HG03342 (cell line): ENCODE measurements at regions not wholly inside any gene's neighbourhood (a gene's known extent, or its start where the extent isn't known, plus 50 kb on each side); places are given as distances from the start of the nearest gene placed in this dataset.

Experiments
- ATAC-seq: cut with Tn5 transposase; IDR thresholded peaks from one replicate; pipeline ENCODE4 v1.9.1; 2021; ENCODE audit warnings: mild to moderate bottlenecking, moderate library complexity; ENCODE audit not compliant: unreplicated experiment

DNA sequence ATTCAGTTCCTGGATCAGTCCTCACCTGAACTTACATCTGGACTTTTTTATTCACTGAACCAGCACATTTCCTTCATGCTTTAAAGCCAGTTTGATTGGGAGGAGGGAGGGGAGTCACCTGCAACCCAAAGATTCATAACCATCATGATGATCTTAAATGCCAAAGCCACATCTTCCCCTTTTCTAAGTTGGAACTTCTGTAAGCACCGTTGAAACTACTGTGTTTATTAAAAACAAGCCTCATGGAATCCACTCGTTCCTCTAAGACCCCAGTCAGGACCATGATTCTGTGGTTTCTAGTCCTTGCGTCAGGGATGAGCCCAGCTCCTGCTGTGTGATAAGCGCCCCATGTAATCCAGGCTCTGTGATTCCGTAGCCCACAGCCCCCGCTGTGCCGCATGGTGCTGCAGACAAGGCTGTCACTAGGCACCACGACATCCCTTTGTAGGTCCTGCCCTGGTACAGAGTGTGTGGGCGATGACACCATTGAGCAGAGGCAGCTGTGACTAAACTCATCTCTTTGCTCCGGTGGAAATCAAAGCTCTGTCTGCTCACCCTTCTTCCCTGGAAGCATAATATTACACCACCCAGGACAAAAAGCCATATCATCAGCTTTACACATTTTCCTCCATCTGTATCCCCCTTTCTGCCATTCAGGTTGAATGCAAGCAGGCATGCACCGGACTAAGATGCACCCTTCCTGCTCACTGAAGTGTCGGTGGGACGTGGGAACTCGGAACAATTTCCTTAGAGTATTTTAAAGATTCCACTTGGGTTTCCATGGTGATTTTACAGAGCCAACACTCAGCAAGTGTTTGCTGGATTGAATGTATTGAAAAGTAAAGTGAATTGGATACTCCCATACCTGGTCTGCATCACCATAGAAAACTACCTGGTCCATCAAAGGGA is 132.0 kb upstream of the FSTL4 start:
- no peak for ATAC-seq

DNA sequence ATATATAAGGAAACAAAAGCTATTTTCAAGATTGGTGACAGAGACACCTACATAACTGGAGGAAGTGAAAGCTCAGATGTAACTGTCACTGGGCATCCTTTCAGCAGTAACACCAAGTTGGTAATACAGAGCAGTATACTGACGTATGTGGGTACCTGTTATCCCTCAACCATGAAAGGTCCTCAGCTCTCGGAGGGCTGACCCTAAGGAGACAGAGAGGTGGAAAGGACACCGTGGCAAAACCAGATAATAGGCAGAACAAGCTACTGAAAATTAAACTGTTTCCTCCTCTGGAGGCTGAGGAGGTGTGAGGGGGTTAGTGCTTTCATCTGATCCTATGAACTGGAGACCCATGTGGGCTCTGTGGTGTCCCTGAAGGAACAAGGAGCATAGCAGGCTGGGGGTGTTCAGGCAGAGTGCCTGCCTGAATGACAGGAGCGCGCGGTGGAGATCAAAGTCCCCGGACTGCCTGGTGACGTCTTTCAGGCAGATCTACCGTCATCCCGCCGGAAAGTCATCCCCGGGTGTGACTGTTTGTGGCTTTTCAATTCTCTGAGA is 130.2 kb upstream of the FSTL4 start:
- ATAC-seq: no peak

DNA sequence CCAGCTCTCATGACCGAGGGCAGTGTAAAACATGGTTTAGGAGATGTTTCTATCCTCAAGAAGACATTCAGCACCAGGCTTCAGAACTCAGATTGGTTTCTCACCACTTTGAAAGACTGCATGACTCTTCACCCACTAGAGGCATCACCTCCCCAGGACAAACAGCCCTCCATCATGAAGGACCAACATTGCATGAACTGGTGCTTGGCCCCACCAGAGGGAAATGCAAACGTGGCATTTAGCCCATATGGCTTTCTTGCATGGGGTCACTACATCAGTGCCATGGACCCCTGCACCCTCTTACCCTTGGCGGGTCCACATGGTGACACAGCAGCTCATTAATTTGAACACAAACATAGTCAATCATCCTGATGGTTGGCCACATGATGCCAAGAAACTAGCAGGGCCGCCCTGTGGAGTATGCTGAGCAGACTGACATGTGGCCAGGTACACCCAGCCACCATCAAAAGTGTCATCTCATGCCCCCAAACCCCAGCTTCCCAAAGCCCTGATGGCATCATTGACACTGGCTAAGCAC is 129.5 kb upstream of the FSTL4 start:
- no peak for ATAC-seq

DNA sequence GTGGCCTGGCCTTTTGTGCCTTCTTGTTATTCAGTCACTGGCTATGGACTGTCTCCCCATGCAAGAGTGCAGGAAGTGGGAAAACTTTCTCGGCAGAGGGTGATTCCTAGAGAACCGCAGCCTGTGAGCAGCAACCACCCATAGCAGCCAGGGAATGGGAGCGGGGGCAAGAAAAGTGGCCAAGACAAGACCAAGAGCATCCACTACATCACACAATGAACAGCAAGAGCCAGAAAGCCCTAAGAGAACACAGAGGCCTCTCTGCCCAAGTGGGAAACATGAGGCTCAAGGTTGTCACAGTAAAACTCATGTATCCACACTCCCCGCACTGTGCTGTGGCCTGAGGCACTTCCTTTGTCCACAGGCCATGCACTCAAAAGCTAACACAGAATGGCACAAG is 129.1 kb upstream of the FSTL4 start:
- ATAC-seq: no peak

DNA sequence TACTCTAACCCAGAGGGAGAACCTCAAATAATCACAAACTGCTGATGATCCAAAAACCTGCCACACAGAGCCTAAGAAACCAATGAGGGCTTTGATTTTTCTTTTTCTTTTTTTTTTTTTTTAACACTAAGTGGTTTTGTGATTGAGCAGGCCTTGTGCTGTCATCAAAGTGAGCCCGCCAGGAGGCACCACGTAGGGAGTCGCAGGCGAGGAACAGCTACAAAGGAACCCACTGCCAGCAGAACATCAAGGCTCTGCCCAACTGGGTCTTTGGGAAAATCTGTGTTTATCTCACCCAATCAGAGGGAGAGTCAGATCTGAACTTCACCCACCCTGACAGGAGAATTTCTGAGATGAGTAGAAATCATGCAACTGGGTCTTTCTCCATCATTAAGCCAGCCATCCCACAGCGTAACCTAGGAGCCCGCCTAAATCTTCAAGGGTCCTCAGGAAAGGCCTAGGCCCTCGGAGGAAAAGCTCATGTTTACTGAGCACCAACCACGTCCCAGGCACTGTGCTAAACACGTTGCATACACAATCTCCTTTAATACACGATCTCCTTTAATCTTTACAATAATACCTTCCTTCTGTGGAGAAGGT is 126.9 kb upstream of the FSTL4 start:
- no peak for ATAC-seq

DNA sequence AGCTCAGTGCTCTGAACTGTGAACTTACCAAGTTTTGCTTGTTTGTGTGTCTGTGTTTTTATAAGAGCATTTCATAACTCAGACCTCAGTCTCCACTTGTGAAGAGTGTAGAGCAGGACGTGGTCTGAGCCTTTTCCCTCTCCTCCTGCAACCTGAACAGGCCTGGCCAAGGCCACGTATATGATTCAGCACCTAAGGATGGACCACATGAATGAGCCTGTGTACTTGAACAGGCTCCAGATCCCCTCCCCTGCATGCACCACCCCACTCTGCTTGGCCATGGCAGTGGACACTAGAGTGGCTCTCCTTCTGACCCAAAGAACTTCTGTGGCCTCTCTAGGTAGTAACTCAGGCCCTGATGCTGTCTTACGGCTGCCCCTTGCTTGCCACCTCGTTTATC is 125.9 kb upstream of the FSTL4 start:
- no peak for ATAC-seq

DNA sequence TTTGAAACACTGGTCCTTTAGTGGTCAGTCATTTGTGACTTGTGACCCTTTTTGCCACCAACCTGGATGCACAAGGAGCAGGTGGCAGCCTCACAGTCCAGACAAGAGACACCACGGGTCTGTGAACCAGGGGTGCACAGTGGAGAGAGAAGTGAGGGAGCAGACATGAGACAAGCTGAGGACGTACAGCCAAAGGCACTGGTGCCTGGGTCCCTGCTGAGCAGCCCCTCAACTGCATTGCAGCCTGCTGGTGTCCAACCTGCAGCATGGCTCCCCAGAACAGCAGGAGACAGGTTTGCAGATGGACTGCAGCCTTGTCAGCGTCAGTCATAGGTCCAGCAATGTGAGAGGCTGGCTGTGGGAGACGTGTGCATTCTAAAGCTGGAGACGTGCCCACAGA is 124.2 kb upstream of the FSTL4 start:
- no peak for ATAC-seq

DNA sequence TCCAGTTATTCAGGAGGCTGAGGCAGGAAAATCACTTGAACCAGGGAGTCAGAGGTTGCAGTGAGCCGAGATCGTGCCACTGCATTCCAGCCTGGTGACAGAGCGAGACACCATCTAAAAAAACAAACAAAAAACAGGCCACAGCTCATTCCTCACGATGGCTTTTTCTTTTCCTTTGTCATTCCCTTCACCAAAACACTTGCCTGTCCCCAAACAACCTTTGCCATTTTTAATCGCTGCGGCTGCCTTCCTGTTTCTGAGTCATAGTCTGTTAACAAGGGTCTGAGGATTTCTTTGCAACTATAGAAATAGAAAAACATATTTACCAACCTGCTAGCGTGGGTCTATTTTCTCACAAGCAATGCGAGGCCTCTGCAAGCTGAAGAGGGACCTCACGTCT is 123.0 kb upstream of the FSTL4 start:
- no peak for ATAC-seq

DNA sequence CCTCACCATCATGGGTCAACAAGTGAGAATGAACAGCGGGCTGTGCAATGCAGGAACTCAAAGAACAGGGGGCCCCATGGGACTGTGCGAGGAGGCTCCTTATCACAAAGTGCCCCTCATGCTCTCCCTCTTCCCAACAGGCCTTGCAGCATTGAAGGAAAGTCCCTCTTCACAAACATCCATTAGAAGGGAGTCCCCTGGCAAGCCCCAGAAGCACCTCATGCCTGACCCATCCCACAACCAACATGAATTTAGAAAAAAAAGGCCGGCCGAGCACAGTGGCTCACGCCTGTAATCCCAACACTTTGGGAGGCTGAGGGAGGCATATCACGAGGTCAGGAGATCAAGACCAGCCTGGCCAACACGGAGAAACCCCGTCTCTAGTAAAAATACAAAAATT is 122.6 kb upstream of the FSTL4 start:
- no peak for ATAC-seq

DNA sequence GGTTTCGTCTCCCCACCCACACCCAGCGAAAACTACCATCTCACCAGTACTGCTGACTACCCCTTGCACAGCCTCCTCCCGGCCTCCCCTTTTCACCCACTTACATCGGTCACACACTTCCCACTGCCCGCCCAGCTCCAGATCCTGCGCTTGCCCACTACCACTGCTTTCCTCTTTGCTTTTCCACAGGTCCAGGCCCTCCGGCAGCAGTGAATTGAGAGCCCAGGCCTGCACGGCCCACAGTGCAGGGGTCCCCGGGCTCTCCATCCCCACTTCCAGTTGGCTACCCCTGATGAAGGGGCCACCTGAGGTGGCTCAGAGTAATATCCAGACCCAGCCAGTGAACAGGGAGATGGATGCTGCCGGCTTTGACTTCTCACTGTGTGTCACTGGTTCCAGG is 120.2 kb upstream of the FSTL4 start:
- ATAC-seq: no peak

DNA sequence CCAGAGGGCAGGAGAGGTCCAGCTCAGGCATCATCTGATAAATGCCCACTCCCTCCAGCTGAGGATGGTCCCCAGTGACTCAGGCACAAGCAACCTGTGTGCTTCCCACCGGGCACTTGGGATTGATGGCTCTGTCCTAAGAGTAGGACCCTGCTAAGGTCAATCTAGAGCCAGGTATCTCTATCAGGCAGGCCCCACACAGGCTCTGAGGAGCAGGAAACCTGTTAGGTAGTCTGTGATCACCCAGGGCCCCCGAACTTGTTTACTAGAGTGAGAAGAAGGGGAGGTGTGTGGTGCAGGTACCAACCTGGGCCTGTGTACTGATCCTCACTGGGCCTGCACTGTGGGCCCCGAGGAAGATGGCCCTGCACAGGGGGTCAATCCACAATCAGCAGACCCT is 119.6 kb upstream of the FSTL4 start:
- no peak for ATAC-seq

DNA sequence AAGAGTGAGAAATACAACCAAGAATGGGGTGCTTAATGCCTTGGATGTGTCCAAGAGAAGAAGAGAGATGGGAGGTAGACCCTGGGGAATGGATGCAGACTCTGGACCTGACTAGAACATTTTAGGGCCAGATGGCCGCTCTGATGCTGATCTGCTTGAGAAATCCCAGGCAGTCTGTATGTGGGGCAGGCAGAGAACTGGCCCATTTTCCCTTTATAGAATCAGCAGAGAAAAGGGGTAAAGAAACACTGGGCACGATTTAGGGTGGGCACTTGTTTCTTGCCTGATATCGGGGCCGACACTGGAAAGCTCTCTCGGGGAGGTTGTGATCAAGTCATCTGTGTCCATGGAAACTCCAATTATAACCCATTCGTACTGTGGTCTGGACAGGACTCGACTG is 118.5 kb upstream of the FSTL4 start:
- ATAC-seq: no peak

DNA sequence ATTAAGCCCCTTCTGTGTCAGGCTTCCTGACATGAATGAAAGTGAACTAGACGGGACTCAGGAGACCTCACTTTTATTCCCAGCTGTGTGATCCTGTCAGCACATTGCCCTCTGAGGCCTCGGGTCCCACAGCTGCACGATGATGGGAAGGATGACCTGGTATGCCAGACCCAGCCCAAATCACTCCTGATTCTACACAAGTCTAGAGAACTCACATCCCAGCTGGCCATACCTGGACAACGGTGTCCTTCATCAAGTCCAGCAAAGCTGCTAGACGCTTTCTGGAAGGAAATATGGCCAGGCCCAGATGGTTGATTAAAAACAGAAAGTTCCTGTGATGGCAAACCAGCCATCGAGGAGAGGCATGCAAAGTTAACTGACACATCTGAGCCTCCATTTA is 118.0 kb upstream of the FSTL4 start:
- ATAC-seq: no peak

DNA sequence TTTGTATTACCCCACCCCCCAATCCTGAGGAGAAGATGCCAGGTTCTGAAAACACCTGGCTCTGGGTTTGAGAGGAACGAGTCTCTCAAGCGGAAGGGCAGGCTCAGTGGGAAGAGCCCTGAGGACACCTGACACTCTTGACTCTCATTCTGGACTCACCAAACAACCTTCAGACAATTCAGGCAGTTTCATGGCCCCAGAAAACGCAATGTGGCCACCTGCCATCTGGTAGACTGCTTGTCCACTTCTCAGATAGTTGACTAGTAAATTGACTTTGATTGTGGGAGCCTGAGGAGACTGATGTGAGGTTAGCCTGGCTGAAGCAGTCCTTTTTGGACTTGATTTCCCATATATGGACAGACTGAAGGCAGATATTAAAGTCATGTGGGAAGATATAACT is 117.5 kb upstream of the FSTL4 start:
- ATAC-seq: no peak

DNA sequence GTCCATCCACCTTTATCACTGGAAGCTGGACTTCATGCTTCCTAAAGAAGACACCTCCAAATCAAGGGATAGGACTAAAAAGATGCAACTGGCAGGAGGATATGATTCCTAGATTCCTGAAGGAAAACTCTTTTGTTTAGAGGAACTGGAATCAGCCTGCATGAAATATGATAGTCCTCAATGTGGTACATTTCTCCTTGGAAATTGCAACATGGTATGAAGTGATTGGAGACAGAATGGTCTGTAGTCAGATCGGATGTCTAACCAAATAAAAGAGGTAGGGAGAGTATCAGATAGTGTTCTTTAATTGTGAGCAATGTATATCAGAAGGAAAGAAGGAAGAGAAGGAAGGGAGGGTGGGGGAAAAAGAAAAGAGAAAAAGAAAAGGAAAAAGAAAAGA is 116.1 kb upstream of the FSTL4 start:
- no peak for ATAC-seq

DNA sequence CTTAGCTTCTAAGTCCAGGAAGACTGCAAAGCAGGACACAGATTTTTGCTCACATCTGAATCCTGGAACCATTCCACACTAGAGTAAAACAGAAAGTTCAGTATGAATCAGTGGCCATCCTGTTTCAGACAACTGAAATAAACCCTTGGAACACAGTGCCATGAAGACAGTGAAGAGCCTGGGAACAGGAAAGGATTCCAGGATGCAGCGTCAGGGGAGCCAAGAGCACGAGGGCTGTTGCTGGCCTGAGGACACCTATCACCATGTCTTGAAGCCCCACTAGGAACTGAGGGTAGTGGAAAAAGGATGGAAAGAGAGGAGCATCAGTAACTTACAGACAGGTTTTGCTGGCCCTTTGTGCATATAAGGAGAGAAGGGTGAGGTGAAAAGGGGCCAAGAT is 115.3 kb upstream of the FSTL4 start:
- no peak for ATAC-seq

DNA sequence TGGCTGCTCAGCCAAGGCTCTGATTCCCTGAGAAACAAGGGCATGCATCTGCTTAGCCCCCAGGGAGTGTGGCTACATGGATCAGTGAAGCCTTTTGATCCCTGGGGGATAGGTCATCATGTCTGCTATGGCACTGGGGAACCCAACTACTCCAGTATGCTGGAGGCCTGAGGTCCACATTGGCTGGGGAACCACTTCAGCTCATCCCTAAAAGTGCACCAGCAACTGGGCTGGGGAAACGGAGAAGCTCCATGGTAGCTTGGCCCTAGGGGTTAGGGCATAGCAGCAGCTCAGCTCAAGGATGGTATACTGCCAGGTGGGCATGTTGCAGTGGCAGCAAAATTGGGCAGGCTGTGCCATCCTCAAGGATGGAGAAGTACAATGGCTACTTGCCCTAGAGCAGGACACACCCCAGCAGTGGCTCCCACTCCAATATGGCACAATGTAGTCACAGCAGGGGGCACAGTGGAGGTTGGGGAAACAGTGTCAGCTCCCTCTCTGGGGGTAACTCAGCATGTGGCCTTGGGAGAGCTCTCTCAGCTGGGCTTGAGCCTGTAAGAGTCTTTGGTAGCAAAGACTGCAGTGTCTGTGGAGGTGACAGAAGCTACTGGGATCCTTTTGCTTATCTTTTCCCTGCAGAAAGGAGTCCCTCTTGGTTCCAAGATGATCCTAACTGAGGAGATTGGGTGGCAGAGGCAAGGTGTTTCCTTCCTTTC is 111.5 kb upstream of the FSTL4 start:
- ATAC-seq: no peak

DNA sequence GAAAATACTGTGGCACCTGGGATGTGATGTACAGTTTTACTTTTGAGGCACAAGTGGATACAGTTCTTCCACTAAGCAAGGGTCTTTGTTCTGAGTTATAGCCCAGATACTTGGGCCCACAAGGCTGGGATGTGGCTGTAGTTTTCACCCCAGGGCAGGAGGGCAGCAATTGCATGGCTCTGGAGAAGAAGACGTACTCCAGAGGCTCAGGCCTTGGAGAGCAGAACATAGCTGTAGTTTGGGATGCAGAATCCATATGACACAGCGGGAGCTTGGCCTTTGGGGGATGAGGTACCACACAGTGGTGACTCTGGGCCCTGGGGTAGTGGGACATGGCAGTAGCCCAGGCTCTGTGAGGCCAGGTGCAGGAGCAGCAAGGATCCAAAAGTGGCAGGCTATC is 110.8 kb upstream of the FSTL4 start:
- no peak for ATAC-seq

DNA sequence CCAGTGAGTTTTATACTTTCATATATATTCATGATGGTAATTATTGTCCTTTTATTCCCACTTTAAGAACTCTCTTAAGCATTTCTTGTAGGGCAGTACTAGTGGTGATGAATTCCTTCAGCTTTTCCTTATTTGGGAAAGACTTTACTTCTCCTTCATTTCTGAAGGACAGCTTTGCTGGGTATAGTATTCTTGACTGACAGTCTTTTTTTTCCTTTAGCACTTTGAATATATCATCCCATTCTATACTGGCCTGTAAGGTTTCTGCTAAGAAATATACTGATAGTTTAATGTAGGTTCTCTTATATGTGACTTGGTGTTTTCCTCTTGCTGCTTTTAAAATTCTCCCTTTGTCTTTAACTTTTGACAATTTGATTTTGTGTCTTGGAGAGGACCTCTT is 109.0 kb upstream of the FSTL4 start:
- ATAC-seq: no peak

DNA sequence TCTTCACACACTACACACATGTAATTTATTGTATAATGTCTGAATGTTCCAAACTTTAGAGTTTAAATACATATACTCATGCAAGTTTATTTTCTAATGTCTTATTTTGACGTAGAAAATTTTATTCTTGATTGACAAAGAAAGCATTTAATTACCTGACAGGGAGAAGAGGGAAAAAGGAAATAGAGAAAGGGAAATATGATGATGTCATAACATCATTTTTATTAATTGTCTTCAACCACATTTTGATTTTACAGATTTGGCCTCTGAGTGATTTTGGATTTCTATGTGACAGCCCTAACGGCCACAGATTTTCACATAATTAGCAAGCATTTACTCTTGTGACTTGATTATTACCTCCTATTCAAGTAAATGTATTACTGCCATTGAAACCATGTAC is 106.1 kb upstream of the FSTL4 start:
- no peak for ATAC-seq

DNA sequence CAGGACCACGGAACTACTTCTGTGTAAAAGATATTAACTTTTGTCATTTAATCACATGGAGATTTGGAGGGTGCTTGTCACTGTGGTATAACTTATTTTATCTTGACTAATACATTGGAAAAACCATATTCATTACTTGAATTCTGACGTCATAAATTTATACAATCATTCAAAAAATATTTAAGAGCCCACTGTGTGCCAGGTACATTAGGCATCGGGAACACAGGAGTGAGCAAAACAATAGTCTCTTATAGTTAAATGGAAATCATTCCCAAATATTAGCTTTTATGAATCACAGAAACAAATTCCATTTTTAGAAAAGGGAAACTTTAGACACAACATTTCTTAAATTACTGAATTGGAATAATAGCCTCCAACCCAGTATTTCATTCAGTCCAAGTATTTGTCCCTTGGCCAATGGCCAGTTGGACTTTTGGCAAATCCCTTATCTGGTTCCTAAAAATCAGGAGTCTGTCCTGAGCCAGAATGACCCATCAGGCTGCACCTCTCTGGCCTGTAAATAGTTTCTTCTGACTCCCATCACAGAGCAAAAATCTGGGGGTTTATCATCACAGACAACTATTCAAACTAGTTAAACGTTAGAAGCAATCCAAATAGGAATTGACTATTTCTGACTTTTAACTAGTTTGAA is 104.3 kb upstream of the FSTL4 start:
- no peak for ATAC-seq
